ENCODE measurements at regions not wholly inside any gene's neighbourhood (a gene's known extent, or its start where the extent isn't known, plus 50 kb on each side); places are given as distances from the start of the nearest gene placed in this dataset.
A peak's percentile ranks its signal among the peaks of the same experiment; 100 is the strongest.

DNA sequence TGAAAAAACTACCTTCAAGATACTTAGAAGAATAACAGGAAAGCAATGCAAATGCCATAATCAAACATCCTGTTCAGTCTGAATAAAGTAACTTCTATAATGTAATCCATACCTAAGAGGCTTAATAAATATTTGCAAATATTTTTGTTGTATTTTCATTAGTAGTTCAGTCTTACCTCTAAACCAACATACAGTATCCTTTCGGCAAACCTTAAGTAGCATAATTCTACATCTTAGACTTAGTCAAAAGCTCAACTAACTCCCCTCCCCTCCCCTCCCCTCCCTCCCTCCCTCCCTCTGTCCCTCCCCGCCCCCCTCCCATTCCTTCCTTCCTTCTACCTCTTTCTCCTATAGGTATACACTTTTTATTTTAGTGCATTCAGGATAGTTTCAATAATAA lies 1373.2 kb downstream of the SUCLG1 start:
- DNase-seq, result no peak

GRCh38 chr2:83081826-83082690 lies 1377.0 kb downstream of the SUCLG1 start:
- DNase-seq, result peak; percentile 89 to 94

DNA sequence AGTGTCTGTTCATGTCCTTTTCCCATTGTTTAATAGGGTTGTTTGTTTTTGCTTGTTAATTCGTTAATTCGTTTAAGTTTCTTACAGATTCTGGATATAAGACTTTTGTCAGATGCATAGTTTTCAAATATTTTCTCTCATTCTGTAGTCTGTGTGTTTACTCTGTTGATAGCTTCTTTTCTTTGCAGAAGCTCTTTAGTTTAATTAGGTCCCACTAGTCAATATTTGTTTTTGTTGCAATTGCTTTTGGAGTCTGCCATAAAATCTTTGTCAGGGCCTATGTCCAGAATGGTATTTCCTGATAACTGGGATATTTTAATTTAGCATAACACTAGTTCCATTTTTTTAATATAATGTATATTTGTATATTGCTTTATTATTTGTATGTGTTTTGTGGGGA lies 1380.1 kb downstream of the SUCLG1 start:
- DNase-seq, result no peak

DNA sequence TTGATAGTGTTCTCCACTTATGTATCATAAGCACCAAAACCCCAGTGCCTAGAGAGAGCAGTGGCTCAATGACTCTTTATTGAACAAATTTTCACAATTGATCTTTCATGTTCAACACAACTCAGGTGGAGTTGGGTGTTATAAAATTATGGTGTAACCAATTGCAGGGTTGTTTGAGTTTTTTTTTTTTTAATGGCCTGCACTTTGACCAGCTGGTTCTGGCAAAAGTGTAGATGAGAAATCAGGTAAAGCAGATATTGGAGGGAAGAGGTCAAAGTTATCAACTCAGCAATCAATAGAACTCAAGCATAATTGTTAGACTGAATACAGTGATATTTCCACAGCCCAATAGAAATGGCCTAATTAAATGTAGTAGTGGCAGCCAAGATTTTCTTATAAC lies 1386.3 kb downstream of the SUCLG1 start:
- no peak for DNase-seq

DNA sequence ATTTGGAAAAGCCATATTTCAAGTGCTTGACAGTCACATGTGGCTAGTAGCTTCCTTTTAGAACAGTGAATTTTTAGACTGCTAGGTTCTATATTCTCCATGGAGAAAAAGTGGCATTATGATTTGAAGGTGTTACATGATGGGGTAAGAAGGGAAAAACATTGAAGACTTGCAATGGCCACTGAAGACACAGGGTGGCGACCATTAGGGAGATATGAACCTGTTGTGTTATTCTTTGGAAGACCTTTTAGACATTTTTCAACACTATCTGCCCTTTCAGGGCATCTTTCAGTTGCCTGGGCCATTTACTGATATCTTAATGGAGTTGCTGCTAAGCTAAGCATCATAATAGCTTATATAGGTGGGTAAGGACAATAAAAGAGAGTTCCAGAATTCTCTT lies 1387.2 kb downstream of the SUCLG1 start:
- DNase-seq, result no peak

- DNase-seq, result no peak
Observed at GRCh38 chr2:83071352-83071751, 1387.7 kb downstream of the SUCLG1 start.

GRCh38 chr2:83069724-83070123 lies 1389.4 kb downstream of the SUCLG1 start:
- peak; percentile 23 to 35 for DNase-seq

DNA sequence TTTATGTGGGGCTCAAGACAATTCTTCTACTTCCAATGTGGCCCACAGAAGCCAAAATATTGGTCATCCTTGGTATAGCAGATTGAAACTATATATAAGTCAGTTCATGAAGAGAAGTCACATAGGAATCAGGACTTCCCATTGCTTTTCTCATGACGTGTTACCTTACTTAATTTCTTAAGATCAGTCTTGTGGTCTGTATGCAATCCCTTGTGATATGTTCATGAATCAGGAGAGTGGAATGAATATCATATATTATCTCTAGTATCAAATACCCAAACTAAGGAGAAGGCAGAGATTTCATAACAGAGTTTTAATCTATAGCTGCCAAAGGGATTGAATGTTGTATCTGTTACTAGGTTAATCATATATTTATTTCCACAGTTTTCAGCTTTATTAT lies 1390.4 kb downstream of the SUCLG1 start:
- DNase-seq, result no peak

- no peak for DNase-seq
Observed at GRCh38 chr2:83067947-83068346, 1391.1 kb downstream of the SUCLG1 start.

DNA sequence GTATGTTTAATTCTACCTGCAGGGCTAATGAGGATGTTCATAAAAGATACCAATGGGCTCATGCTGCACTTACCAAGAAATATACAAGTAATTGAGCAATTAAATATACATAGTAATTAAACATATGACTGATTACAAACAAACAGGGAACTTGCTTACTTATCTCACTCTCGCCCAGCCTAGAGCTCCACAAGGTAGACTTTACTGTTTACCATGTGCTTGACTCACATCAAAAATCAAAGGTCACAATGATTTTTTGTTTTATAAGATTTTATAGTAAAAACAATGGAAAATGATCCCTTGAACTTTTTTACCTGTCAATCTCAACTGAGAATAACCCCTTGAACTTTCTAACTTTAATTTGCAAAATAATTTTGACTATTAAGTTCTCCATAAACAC lies 1395.1 kb downstream of the SUCLG1 start:
- DNase-seq, result no peak

GRCh38 chr2:83063511-83063910 lies 1395.6 kb downstream of the SUCLG1 start:
- no peak for DNase-seq

DNA sequence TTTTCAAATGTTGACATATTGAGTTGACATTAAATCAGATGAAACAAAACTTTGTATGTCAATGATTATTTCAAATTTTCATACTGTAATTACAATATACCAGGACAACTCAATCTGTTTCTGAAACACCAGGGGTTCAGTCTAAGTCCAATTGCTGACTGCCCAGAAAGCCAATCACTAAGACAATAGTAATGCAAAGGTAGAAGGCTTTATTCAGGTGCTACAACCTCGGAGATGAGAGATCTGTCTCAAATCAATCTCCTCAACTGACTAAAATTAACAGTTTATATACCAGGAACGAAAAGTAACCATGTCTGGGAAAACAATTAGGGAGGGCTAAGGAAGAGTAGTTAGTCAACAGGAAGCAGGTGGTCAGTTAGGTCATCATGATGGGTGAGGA lies 1400.4 kb downstream of the SUCLG1 start:
- DNase-seq, result no peak

GRCh38 chr2:83055376-83056010 lies 1403.6 kb downstream of the SUCLG1 start:
- no peak for DNase-seq

DNA sequence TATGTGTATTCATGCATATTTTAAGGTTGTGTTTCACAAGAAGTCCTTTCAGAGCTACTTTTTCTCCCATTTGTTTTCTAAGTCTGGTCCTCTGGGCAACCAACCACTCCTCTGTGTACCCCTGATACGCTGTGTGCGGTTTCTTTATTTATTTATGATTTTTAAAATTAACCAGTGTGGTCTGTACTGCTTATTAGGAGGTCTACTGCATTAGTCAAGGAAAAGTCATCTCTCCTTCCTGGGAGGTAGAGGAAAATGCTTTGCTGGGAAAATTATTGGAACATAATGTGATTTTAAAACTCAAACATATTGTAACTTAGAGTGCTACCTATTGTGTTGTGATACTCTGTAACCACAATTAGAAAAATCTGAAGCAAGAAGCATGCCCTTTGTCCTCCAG lies 1404.3 kb downstream of the SUCLG1 start:
- DNase-seq, result no peak

GRCh38 chr2:83051538-83052170 lies 1407.4 kb downstream of the SUCLG1 start:
- no peak for DNase-seq

DNA sequence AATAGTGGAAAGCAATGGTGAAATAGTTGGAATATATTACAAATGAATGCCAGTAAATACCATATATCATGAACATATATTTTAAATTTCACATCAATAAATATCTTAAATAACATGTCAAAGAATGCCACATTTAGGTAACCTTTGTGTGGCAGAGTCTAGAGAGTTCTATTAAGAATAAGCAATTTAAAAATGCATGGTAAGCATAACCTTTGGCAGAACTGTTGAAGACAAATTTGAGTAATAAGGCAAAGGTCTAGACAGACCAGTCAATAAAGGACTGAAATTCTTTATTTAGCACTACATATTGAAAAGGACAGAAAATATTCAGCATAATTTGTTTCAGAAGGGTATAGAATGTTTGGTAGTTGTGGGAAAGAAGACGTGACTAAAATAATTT lies 1417.0 kb downstream of the SUCLG1 start:
- DNase-seq, result no peak

GRCh38 chr2:83022631-83023210 lies 1436.4 kb downstream of the SUCLG1 start:
- DNase-seq, result no peak

DNA sequence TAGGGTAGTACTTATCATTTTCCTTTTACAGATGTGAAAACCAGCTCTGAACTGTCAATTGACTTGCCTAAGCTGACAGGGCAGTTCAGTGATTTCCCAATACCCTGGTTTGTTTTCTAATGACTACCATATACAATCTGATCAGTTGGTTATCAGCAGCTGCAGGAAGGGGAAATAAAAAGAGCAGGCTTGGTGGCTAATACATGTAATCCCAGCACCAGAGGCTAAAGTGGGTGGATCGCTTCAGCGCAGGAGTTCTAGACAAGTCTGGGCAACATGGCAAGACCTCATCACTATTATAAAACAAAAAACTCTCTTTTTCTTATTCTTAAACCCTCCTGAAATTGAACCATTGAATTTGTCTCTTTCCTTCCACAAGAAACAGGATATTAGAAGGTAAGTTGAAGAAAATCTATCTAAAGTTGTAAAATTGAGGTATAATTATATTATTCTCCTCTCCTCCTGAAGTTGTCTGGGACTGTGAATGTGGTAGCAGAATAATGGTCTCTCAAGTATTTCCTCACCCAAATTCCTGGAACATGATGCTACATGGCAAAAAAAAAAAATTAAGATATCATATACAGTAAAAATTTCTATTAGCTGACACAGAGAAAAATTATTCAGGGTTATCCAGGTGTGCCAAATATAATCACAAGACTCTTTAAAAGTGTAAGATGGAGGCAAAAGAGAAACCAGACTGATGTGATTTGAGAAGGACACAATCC lies 1441.6 kb downstream of the SUCLG1 start:
- DNase-seq, result no peak

DNA sequence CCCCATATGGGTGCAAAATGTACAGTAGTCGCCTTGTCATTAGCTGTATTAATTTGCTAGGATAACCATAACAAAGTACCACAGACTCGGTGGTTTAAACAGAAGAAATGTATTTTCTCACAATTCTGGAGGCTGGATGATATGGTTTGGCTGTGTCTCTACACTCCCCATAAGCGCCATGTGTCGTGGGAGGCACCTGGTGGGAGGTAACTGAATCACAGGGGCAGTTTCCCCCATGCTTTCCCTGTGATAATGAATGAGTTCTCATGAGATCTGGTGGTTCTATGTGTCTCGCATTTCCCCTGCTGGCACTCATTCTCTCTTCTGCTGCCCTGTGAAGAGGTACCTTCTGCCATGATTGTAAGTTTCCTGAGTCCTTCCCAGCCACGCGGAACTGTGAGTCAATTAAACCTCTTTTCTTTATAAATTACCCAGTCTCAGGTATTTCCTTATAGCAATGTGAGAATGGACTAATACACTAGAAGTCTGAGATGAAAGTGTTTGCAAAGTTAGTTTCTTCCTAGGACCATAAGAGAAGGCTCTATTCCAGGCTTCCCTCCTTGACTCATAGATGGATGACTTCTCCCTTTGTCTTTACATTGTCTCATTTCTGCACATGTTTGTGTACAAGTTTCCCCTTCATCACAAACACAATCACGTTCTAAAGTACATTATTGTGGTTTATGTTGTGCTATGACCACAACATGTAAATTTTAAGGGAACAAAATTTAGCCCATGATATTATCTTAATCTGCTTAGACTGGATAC lies 1442.6 kb downstream of the SUCLG1 start:
- no peak for DNase-seq

GRCh38 chr2:83015900-83016299 lies 1443.2 kb downstream of the SUCLG1 start:
- DNase-seq, result no peak

GRCh38 chr2:83015035-83015715 lies 1443.9 kb downstream of the SUCLG1 start:
- no peak for DNase-seq

DNA sequence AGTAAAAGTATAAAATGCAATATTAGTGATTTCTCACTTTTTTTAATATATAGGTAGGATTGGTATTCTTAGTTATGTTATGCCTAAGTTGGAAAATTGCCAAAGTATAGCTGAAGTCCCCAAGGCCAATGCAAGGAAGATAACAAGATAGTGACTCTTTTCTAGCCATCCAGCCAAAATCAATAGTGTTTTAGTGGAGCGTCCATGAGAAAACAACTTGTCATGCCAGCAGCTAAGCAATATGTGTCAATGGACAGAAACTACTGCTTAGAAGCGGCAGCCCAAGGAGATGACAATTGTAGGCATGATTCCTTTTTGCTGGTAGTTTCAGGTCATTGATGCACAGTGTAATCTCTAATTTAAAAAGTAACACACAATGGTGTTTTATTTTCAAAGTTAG lies 1444.6 kb downstream of the SUCLG1 start:
- no peak for DNase-seq

Data from SHP77 (cell line).